Choroid plexus epithelial cell (primary cell): ENCODE measurements at regions not wholly inside any gene's neighbourhood (a gene's known extent, or its start where the extent isn't known, plus 50 kb on each side); places are given as distances from the start of the nearest gene placed in this dataset.

ENCODE experiments used
- DNase-seq: peaks from one replicate; pipeline ENCODE4 v3.0.0-alpha.2; 2010; ENCODE audit warnings: low read depth
- H3K4me3 ChIP-seq: 2 replicates; pipeline ENCODE4 v1.5.1; 2011; ENCODE audit warnings: low read depth, mild to moderate bottlenecking, control low read depth, low read length, moderate library complexity
- CTCF ChIP-seq: conservative IDR thresholded peaks from 2 replicates; pipeline ENCODE4 v1.5.1; 2011; ENCODE audit warnings: low read depth, mild to moderate bottlenecking, control low read depth, inconsistent platforms, low read length, moderate library complexity

- TF ChIP-seq CTCF, result no peak
- no peak for DNase-seq
- no peak overlapping the region for H3K4me3 ChIP-seq
Measured at GRCh38 chr3:24972491-24972890, 455.6 kb upstream of the RARB start.

- DNase-seq, result no peak
- H3K4me3 ChIP-seq, result no peak overlapping the region
- TF ChIP-seq CTCF, result no peak
Measured at GRCh38 chr3:24981309-24981708, 446.8 kb upstream of the RARB start.

- TF ChIP-seq CTCF, result no peak
Measured at GRCh38 chr3:24981924-24982323, 446.1 kb upstream of the RARB start.

GRCh38 chr3:24985668-24986067 is 442.4 kb upstream of the RARB start:
- DNase-seq, result no peak
- no peak overlapping the region for H3K4me3 ChIP-seq
- TF ChIP-seq CTCF, result no peak

More at GRCh38 chr3:24981924-24982323, 446.1 kb upstream of the RARB start:
- no peak overlapping the region for H3K4me3 ChIP-seq
- DNase-seq, result no peak

- no peak for DNase-seq
- TF ChIP-seq CTCF, result no peak
Measured at GRCh38 chr3:24986612-24987011, 441.5 kb upstream of the RARB start.

GRCh38 chr3:24999357-24999756 is 428.7 kb upstream of the RARB start:
- DNase-seq, result no peak
- no peak overlapping the region for H3K4me3 ChIP-seq
- no peak for TF ChIP-seq CTCF

More at GRCh38 chr3:24986612-24987011, 441.5 kb upstream of the RARB start:
- no peak overlapping the region for H3K4me3 ChIP-seq

- no peak for TF ChIP-seq CTCF
- H3K4me3 ChIP-seq, result no peak overlapping the region
- no peak for DNase-seq
Measured at GRCh38 chr3:25000971-25001591, 427.0 kb upstream of the RARB start.
